HEK293T (cell line): ENCODE measurements at regions not wholly inside any gene's neighbourhood (a gene's known extent, or its start where the extent isn't known, plus 50 kb on each side); places are given as distances from the start of the nearest gene placed in this dataset.

Experiments
- CTCF ChIA-PET: fragments of 350-600 bp; formaldehyde crosslinking; extraction: SDS; loops from one replicate; lab custom pipeline; 2021; ENCODE audit warnings: antibody characterized with exemption, inconsistent platforms; lab: Yijun Ruan, JAX
- POLR2A ChIA-PET: fragments of 350-600 bp; formaldehyde crosslinking; extraction: SDS; loops from one replicate; lab custom pipeline; 2020; ENCODE audit warnings: antibody characterized with exemption, inconsistent platforms; lab: Yijun Ruan, JAX
- DNase-seq: peaks from one replicate; pipeline ENCODE4 v3.0.0; 2012; ENCODE audit warnings: mixed read lengths; ENCODE audit errors: extremely low spot score
- ARNT ChIP-seq: fragments of 450-650 bp; IDR thresholded peaks from 2 replicates; pipeline ENCODE4 v1.6.1; 2017; ENCODE audit warnings: mild to moderate bottlenecking
- BHLHE40 ChIP-seq: fragments of 450-650 bp; IDR thresholded peaks from 2 replicates; pipeline ENCODE4 v1.6.1; 2016; ENCODE audit warnings: mild to moderate bottlenecking, moderate library complexity, borderline replicate concordance
- CTBP1 ChIP-seq: fragments of 450-650 bp; IDR thresholded peaks from 2 replicates; pipeline ENCODE4 v1.6.1; 2016; ENCODE audit warnings: borderline replicate concordance
- ELF4 ChIP-seq: fragments of 450-650 bp; IDR thresholded peaks from 2 replicates; pipeline ENCODE4 v1.6.1; 2017; ENCODE audit warnings: antibody characterized with exemption
- FOXA1 ChIP-seq: fragments of 450-650 bp; IDR thresholded peaks from 2 replicates; pipeline ENCODE4 v1.6.1; 2016; ENCODE audit warnings: mild to moderate bottlenecking
- FOXK2 ChIP-seq: fragments of 450-650 bp; IDR thresholded peaks from 2 replicates; pipeline ENCODE4 v1.6.1; 2016; ENCODE audit warnings: mild to moderate bottlenecking
- FOXM1 ChIP-seq: fragments of 450-650 bp; IDR thresholded peaks from 2 replicates; pipeline ENCODE4 v1.6.1; 2017; ENCODE audit warnings: mild to moderate bottlenecking, borderline replicate concordance
- HDGF ChIP-seq: fragments of 450-650 bp; IDR thresholded peaks from 2 replicates; pipeline ENCODE4 v1.6.1; 2017; ENCODE audit warnings: antibody characterized with exemption, borderline replicate concordance
- L3MBTL2 ChIP-seq: fragments of 450-650 bp; conservative IDR thresholded peaks from 2 replicates; pipeline ENCODE4 v1.6.1; 2016; ENCODE audit warnings: mild to moderate bottlenecking
- LEF1 ChIP-seq: fragments of 450-650 bp; IDR thresholded peaks from 2 replicates; pipeline ENCODE4 v1.6.1; 2017; ENCODE audit warnings: mild to moderate bottlenecking, borderline replicate concordance
- NFRKB ChIP-seq: fragments of 450-650 bp; IDR thresholded peaks from 2 replicates; pipeline ENCODE4 v1.6.1; 2016; ENCODE audit warnings: mild to moderate bottlenecking, moderate library complexity
- PKNOX1 ChIP-seq: fragments of 450-650 bp; IDR thresholded peaks from 2 replicates; pipeline ENCODE4 v1.6.1; 2016
- SP1 ChIP-seq: fragments of 450-650 bp; IDR thresholded peaks from 2 replicates; pipeline ENCODE4 v1.6.1; 2017
- SUZ12 ChIP-seq: fragments of 450-650 bp; IDR thresholded peaks from 2 replicates; pipeline ENCODE4 v1.6.1; 2016; ENCODE audit warnings: mild to moderate bottlenecking
- TARDBP ChIP-seq: fragments of 450-650 bp; IDR thresholded peaks from 2 replicates; pipeline ENCODE4 v1.6.1; 2016
- ZNF384 ChIP-seq: fragments of 450-650 bp; IDR thresholded peaks from 2 replicates; pipeline ENCODE4 v1.6.1; 2016

- ChIA-PET POLR2A (no interaction called here), CTCF (no interaction called here)
- TF ChIP-seq CTBP1 (no peak), ZNF384 (no peak), FOXK2 (no peak), BHLHE40 (no peak), NFRKB (no peak), TARDBP (no peak), FOXA1 (no peak), PKNOX1 (no peak), SUZ12 (no peak), LEF1 (no peak), HDGF (no peak), L3MBTL2 (no peak), FOXM1 (no peak), ELF4 (no peak), ARNT (no peak)
- DNase-seq = no peak
Measured at GRCh38 chr5:167918813-167919483, 372.5 kb upstream of the WWC1 start.

- TF ChIP-seq BHLHE40 (no peak), ZNF384 (no peak), ARNT (no peak)
- ChIA-PET POLR2A (no interaction called here), CTCF (no interaction called here)
- DNase-seq = no peak
Measured at GRCh38 chr5:167920589-167920988, 370.9 kb upstream of the WWC1 start.

GRCh38 chr5:167921796-167922195 lies 369.6 kb upstream of the WWC1 start:
- no peak for DNase-seq
- TF ChIP-seq FOXM1 (no peak), SP1 (no peak), ZNF384 (no peak), L3MBTL2 (no peak), BHLHE40 (no peak), NFRKB (no peak)
- ChIA-PET POLR2A (no interaction called here), CTCF (no interaction called here)

- no peak for DNase-seq
- CTCF ChIA-PET = interaction anchor here (0.9 kb wide), 1 partner anchor 124 kb away, joined by 3 read pairs; no protein-coding TSS in a partner anchor
- TF ChIP-seq ZNF384 (no peak), TARDBP (no peak), HDGF (no peak), BHLHE40 (no peak), CTBP1 (no peak), SP1 (no peak), ARNT (no peak), FOXM1 (no peak), ELF4 (no peak), NFRKB (no peak)
- POLR2A ChIA-PET = no interaction called here
Measured at GRCh38 chr5:167923396-167923795, 368.0 kb upstream of the WWC1 start.

GRCh38 chr5:167929841-167930240 lies 361.6 kb upstream of the WWC1 start:
- CTCF ChIA-PET = no interaction called here
- TF ChIP-seq SUZ12 (no peak), PKNOX1 (no peak), SP1 (no peak), BHLHE40 (no peak), FOXK2 (no peak), TARDBP (no peak), L3MBTL2 (no peak), FOXA1 (no peak), CTBP1 (no peak), NFRKB (no peak), FOXM1 (no peak), ZNF384 (no peak), HDGF (no peak), ELF4 (no peak), ARNT (no peak)

GRCh38 chr5:167934551-167934971 lies 356.9 kb upstream of the WWC1 start:
- ChIA-PET POLR2A (no interaction called here), CTCF (no interaction called here)
- DNase-seq = no peak
- TF ChIP-seq L3MBTL2 (no peak), TARDBP (no peak), FOXK2 (no peak), LEF1 (no peak), SUZ12 (no peak), BHLHE40 (no peak), FOXM1 (no peak), NFRKB (no peak), CTBP1 (no peak), PKNOX1 (no peak), ZNF384 (no peak), HDGF (no peak), FOXA1 (no peak), ARNT (no peak), ELF4 (no peak), SP1 (no peak)

More at GRCh38 chr5:167929841-167930240, 361.6 kb upstream of the WWC1 start:
- POLR2A ChIA-PET = no interaction called here
- no peak for DNase-seq
